ENCODE measurements at regions not wholly inside any gene's neighbourhood (a gene's known extent, or its start where the extent isn't known, plus 50 kb on each side); places are given as distances from the start of the nearest gene placed in this dataset.

DNA sequence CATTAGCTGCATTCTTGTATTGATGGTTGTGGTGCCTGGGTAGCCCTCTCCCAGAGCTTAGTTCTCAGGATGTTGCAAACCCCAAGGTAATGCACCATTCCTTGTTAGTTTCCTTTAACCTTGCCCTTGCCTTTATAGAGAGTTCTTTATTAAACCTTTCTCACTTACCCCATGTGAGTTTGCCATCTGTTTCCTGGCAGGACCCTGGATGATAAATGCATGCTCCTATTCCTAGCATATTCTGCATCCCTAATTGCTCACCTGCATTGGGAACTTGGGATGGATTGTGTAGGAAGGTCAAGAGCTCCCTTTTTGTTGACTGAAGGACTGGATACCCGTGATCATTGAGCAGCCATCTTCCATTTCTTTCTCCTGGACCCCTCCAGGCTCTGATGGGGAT lies 59.9 kb upstream of the AP1S2 start:
- TF ChIP-seq ZNF274 (IDR thresholded peaks at IDR 0.05; ENCODE audit: low read depth, low read length) (no peak), YY1 (IDR thresholded peaks at IDR 0.05; ENCODE audit: insufficient read depth, insufficient read length) (no peak), SUZ12 (IDR thresholded peaks at IDR 0.05; ENCODE audit: extremely low read depth, insufficient read depth, insufficient read length) (no peak)
